Transverse colon (tissue), 4 donors: ENCODE measurements at regions not wholly inside any gene's neighbourhood (a gene's known extent, or its start where the extent isn't known, plus 50 kb on each side); places are given as distances from the start of the nearest gene placed in this dataset.

Experiments
- CTCF ChIP-seq, 5 experiments: fragments of 200-600 bp in 3 of 5; fragments of 450-650 bp in 2 of 5; sonication (generic) in 3 of 5; IDR thresholded peaks; 1 replicate in 2 of 5; 2 replicates in 3 of 5; pipeline ENCODE4 v1.5.1; 2016 to 2017; ENCODE audit warnings: antibody characterized with exemption in 5 of 5, inconsistent platforms in 3 of 5, mild to moderate bottlenecking in 2 of 5, moderate library complexity in 1 of 5
- EP300 ChIP-seq: sonication (generic); formaldehyde crosslinking; IDR thresholded peaks from one replicate; pipeline ENCODE4 v1.6.1; 2017; ENCODE audit warnings: antibody characterized with exemption, low read depth
- POLR2AphosphoS5 ChIP-seq, 3 donors: sonication (generic); formaldehyde crosslinking; IDR thresholded peaks; one replicate each; pipeline ENCODE4 v1.6.1; 2016; ENCODE audit warnings: antibody characterized with exemption in 3 of 3

GRCh38 chr5:99621772-99622681 is 693.2 kb upstream of the CHD1 start:
- no peak for TF ChIP-seq EP300
- TF ChIP-seq POLR2AphosphoS5 (IDR thresholded peaks at IDR 0.05): no peak
- TF ChIP-seq CTCF (IDR thresholded peaks at IDR 0.05): no peak
